ENCODE measurements at regions not wholly inside any gene's neighbourhood (a gene's known extent, or its start where the extent isn't known, plus 50 kb on each side); places are given as distances from the start of the nearest gene placed in this dataset.
"Not testable (repeated sequence)": the region's sequence is repeated elsewhere in the genome, so short reads cannot be mapped to it uniquely, and the experiment has no call there.

GRCh38 chr2:38484957-38485356, 107.9 kb upstream of the ATL2 start:
- TF ChIP-seq CTCF (IDR thresholded peaks at IDR 0.05; ENCODE audit: unreplicated experiment): no peak
- DNase-seq (ENCODE audit: low spot score): no peak
- H3K9me3 Mint-ChIP-seq (ENCODE audit: unreplicated experiment): no peaks in the 10 kb centered on the region
- no peaks in the 10 kb centered on the region for H3K36me3 Mint-ChIP-seq (ENCODE audit: low read depth, unreplicated experiment)
- H3K27ac Mint-ChIP-seq (ENCODE audit: unreplicated experiment): peak overlapping the region; percentile 45
- peaks cover 2% of the 10 kb centered on the region for H3K27me3 Mint-ChIP-seq (ENCODE audit: unreplicated experiment)
- peaks cover 43% of the 10 kb centered on the region for H3K4me1 Mint-ChIP-seq (ENCODE audit: unreplicated experiment)
- no peak overlapping the region for H3K4me3 Mint-ChIP-seq (ENCODE audit: unreplicated experiment)

- DNase-seq (ENCODE audit: low spot score): peak; percentile 20
- Mint-ChIP-seq H3K27me3 (ENCODE audit: unreplicated experiment) (peaks cover 2% of the 10 kb centered on the region), H3K4me3 (ENCODE audit: unreplicated experiment) (no peak overlapping the region), H3K4me1 (ENCODE audit: unreplicated experiment) (peaks cover 43% of the 10 kb centered on the region), H3K36me3 (ENCODE audit: low read depth, unreplicated experiment) (no peaks in the 10 kb centered on the region), H3K27ac (ENCODE audit: unreplicated experiment) (peak overlapping the region; percentile 93), H3K9me3 (ENCODE audit: unreplicated experiment) (no peaks in the 10 kb centered on the region)
- no peak for TF ChIP-seq CTCF (IDR thresholded peaks at IDR 0.05; ENCODE audit: unreplicated experiment)
Observed at GRCh38 chr2:38483776-38484501, 106.9 kb upstream of the ATL2 start.

- H3K4me3 Mint-ChIP-seq (ENCODE audit: unreplicated experiment); H3K36me3 Mint-ChIP-seq (ENCODE audit: low read depth, unreplicated experiment): not testable (repeated sequence)
Observed at GRCh38 chr2:38482710-38483109, 105.6 kb upstream of the ATL2 start.

GRCh38 chr2:38480617-38481016, 103.5 kb upstream of the ATL2 start:
- no peak for TF ChIP-seq CTCF (IDR thresholded peaks at IDR 0.05; ENCODE audit: unreplicated experiment)
- no peak overlapping the region for H3K27ac Mint-ChIP-seq (ENCODE audit: unreplicated experiment)
- H3K4me3 Mint-ChIP-seq (ENCODE audit: unreplicated experiment): no peak overlapping the region
- peaks cover 4% of the 10 kb centered on the region for H3K27me3 Mint-ChIP-seq (ENCODE audit: unreplicated experiment)
- no peaks in the 10 kb centered on the region for H3K36me3 Mint-ChIP-seq (ENCODE audit: low read depth, unreplicated experiment)
- H3K4me1 Mint-ChIP-seq (ENCODE audit: unreplicated experiment): peaks cover 27% of the 10 kb centered on the region
- H3K9me3 Mint-ChIP-seq (ENCODE audit: unreplicated experiment): no peaks in the 10 kb centered on the region
- DNase-seq (ENCODE audit: low spot score): no peak

More at GRCh38 chr2:38482710-38483109, 105.6 kb upstream of the ATL2 start:
- H3K4me1 Mint-ChIP-seq (ENCODE audit: unreplicated experiment): peaks cover 42% of the 10 kb centered on the region
- H3K27me3 Mint-ChIP-seq (ENCODE audit: unreplicated experiment); H3K9me3 Mint-ChIP-seq (ENCODE audit: unreplicated experiment); H3K27ac Mint-ChIP-seq (ENCODE audit: unreplicated experiment); DNase-seq (ENCODE audit: low spot score): not testable (repeated sequence)

GRCh38 chr2:38477006-38477405, 99.9 kb upstream of the ATL2 start:
- no peak for DNase-seq (ENCODE audit: low spot score)
- Mint-ChIP-seq H3K27ac (ENCODE audit: unreplicated experiment) (no peak overlapping the region), H3K36me3 (ENCODE audit: low read depth, unreplicated experiment) (no peaks in the 10 kb centered on the region), H3K9me3 (ENCODE audit: unreplicated experiment) (no peaks in the 10 kb centered on the region), H3K4me1 (ENCODE audit: unreplicated experiment) (peaks cover 3% of the 10 kb centered on the region), H3K27me3 (ENCODE audit: unreplicated experiment) (peaks cover 5% of the 10 kb centered on the region), H3K4me3 (ENCODE audit: unreplicated experiment) (no peak overlapping the region)
- no peak for TF ChIP-seq CTCF (IDR thresholded peaks at IDR 0.05; ENCODE audit: unreplicated experiment)

Data from endothelial cell (in vitro differentiated cells).